Fibroblast of mammary gland (primary cell): ENCODE measurements at regions not wholly inside any gene's neighbourhood (a gene's known extent, or its start where the extent isn't known, plus 50 kb on each side); places are given as distances from the start of the nearest gene placed in this dataset.
A peak's percentile ranks its signal among the peaks of the same experiment; 100 is the strongest.

Source experiments
- DNase-seq: peaks from one replicate; pipeline ENCODE4 v3.0.0-alpha.2; 2010; ENCODE audit warnings: low read depth
- H3K4me3 ChIP-seq: 2 replicates; pipeline ENCODE4 v1.5.1; 2011; ENCODE audit warnings: low read depth, mild to moderate bottlenecking, low read length, moderate library complexity; ENCODE audit not compliant: control insufficient read depth
- TF ChIP-seq, protein P1 (sequence below): conservative IDR thresholded peaks from 2 replicates; pipeline ENCODE4 v1.5.1; 2011; ENCODE audit warnings: low read depth, low read length, inconsistent platforms; ENCODE audit not compliant: control insufficient read depth, insufficient read depth

DNA sequence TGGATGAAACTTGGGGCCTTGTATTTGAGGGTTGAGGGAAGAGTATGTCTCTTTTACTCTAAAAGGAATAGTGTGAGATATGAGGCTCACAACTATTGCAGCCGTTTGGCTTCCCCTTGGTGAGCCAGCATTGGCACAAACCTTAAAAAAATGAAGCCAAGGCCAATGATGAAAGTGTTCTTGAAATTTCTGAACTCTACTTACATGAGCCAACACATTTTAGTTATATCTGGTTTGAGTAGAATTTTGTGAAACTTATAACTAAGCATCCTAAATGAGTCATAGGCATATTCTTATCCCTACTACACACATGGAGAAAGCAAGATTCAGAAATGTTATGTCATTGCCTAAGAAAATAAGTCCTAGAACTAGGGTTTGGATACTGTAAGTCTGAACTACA is 55.3 kb upstream of the ACSS3 start:
- H3K4me3 ChIP-seq: no peak overlapping the region
- DNase-seq: peak; percentile 40
- TF ChIP-seq, protein P1, sequence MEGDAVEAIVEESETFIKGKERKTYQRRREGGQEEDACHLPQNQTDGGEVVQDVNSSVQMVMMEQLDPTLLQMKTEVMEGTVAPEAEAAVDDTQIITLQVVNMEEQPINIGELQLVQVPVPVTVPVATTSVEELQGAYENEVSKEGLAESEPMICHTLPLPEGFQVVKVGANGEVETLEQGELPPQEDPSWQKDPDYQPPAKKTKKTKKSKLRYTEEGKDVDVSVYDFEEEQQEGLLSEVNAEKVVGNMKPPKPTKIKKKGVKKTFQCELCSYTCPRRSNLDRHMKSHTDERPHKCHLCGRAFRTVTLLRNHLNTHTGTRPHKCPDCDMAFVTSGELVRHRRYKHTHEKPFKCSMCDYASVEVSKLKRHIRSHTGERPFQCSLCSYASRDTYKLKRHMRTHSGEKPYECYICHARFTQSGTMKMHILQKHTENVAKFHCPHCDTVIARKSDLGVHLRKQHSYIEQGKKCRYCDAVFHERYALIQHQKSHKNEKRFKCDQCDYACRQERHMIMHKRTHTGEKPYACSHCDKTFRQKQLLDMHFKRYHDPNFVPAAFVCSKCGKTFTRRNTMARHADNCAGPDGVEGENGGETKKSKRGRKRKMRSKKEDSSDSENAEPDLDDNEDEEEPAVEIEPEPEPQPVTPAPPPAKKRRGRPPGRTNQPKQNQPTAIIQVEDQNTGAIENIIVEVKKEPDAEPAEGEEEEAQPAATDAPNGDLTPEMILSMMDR: no peak

DNA sequence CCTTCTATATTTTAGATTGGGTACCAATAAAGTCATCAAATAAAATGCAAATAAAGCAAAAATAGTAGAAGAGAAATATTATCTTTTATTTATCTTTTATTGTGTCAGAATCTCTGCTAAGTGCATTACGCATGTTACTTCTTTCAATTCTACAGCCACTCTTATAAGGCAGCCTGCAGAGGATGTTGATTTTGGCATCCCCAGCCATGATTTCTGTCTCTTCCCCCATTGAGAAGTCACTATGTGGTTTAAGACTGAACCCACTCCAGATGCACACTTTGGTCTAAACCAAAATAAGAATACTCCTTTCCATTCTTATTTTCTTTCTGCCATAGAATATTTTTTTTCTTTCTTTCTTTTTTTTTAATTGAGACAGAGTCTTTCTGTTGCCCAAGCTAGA is 56.0 kb upstream of the ACSS3 start:
- TF ChIP-seq, protein P1: no peak
- no peak overlapping the region for H3K4me3 ChIP-seq
- peak; percentile 7 for DNase-seq

DNA sequence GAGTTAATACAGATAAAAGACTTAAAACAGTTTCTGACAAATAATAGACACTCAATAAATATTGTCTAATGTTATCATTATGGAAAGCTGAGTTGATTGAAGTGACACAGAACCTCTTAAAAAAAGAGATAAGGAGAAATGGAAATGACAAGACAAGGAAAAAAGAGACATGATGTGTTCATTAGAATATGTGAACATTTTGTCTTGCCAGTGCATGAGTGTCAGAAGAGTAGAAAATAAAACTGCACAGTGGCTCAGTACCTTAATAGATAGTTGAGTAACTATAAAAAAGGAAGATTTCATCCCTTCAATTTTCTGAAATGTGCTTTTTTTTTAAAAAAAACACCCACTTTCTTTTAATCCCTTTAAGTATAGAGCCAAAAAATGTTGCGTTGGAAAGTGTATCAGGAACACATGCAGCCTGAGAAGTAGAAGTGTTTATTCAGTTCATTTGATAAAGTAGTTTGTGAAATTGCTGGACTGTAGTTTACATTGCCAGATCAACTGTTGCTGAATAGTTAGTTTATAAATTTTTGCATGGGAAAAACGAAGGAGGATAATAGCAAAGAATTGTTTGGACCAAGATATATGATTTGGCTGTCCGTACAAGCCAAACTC is 56.6 kb upstream of the ACSS3 start:
- H3K4me3 ChIP-seq: no peak overlapping the region
- DNase-seq: no peak
- TF ChIP-seq, protein P1: no peak

DNA sequence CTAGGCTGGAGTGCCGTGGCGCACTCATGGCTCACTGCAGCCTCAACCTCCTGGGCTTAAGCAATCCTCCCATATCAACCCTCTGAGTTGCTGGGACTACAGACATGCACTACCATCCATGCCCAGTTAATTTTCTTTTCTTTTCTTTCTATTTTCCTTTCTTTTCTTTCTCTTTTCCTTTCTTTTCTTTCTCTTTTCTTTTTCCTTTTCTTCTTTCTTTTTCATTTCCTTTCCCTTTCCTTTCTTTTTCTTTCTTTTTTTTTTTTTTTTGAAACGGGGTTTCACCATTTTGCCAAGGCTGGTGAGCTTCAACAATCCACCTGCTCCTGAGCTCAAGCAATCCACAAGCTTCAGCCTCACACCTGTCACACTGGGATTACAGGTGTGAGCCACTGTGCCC is 60.1 kb upstream of the ACSS3 start:
- H3K4me3 ChIP-seq: no peak overlapping the region
- no peak for DNase-seq
- TF ChIP-seq, protein P1: no peak

DNA sequence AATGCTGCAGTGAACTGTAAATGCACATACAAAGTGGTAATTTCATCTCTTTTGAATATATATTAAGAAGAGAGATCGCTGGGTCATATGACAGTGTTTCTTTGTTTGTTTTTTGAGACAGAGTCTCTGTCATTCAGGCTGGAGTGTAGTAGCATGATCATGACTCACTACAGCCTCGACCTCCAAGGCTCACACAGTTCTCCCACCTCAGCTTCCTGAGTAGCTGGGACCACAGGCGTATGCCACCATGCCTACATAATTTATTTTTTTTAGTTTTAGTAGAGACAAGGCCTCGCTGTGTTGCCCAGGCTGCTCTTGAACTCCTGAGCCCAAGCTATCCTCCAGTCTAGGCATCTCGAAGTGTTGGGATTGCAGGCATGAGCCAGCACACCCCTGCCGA is 62.4 kb upstream of the ACSS3 start:
- TF ChIP-seq, protein P1: no peak

DNA sequence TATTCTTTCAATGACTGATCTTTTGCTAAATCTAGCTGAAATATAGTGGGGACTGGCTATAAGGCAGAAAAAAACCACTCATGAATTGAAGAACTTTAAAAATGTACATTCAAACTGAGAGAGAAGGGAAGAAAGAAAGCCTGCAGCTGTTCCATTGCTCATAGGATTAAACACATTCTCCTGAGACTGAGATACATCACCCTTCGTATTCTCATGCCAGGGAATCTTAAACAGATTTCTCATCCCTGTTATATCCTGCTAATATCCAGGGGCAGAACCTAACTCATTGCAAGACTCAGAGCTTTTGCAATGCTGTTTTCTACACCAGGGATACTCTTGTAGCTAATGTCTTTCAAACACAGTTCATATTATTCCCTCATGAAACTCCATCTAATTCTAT is 67.2 kb upstream of the ACSS3 start:
- no peak overlapping the region for H3K4me3 ChIP-seq
- peak; percentile 32 for DNase-seq
- TF ChIP-seq, protein P1: no peak

More for the DNA sequence above, 62.4 kb upstream of the ACSS3 start:
- no peak overlapping the region for H3K4me3 ChIP-seq
- DNase-seq: no peak

DNA sequence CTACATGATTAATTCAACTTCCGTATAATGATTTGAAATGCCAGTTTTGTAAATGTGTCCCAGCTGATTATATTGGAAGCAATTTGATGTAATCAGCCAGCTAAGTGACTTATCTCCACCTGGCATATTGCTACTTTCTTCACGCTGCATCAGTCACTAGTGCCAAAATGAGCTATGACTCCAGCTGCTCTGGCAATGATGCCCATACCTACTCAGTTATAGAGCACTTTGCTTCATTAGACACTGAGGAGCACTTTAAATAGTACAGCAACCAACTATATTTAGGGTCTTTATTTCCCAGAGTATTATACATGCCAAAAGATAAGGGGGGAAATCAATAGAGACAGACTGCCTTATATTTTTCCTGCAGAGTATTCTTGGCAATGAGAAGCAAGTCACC is 67.9 kb upstream of the LIN7A start:
- TF ChIP-seq, protein P1: no peak
- DNase-seq: no peak
- no peak overlapping the region for H3K4me3 ChIP-seq
